Smooth muscle cell (in vitro differentiated cells): ENCODE measurements at regions not wholly inside any gene's neighbourhood (a gene's known extent, or its start where the extent isn't known, plus 50 kb on each side); places are given as distances from the start of the nearest gene placed in this dataset.

Experiments
- DNase-seq: peaks from one replicate; lab custom pipeline; 2025; ENCODE audit not compliant: unreplicated experiment; lab: John Stamatoyannopoulos, UW
- H2AFZ ChIP-seq: fragments of 200-600 bp; sonication (generic); 2 replicates; pipeline ENCODE4 v1.6.0; 2016; ENCODE audit warnings: antibody characterized with exemption, low read depth, mild to moderate bottlenecking
- H3F3A ChIP-seq: fragments of 200-600 bp; sonication (generic); 2 replicates; pipeline ENCODE4 v1.6.0; 2017; ENCODE audit warnings: antibody characterized with exemption, low read depth
- H3K27ac ChIP-seq: fragments of 200-600 bp; sonication (generic); 2 replicates; pipeline ENCODE4 v1.5.1; 2016; ENCODE audit warnings: low read depth, mild to moderate bottlenecking
- H3K27me3 ChIP-seq: fragments of 200-600 bp; sonication (generic); 2 replicates; pipeline ENCODE4 v1.6.1; 2016; ENCODE audit warnings: low read depth, mild to moderate bottlenecking
- H3K36me3 ChIP-seq: fragments of 200-600 bp; sonication (generic); 2 replicates; pipeline ENCODE4 v1.5.1; 2016; ENCODE audit warnings: low read depth
- H3K4me1 ChIP-seq: fragments of 200-600 bp; sonication (generic); 2 replicates; pipeline ENCODE4 v1.5.1; 2016; ENCODE audit warnings: low read depth
- H3K4me2 ChIP-seq: fragments of 200-600 bp; sonication (generic); 2 replicates; pipeline ENCODE4 v1.6.0; 2016; ENCODE audit warnings: mild to moderate bottlenecking
- H3K4me3 ChIP-seq: fragments of 200-600 bp; sonication (generic); 2 replicates; pipeline ENCODE4 v1.5.1; 2016; ENCODE audit warnings: mild to moderate bottlenecking
- H3K79me2 ChIP-seq: fragments of 200-600 bp; sonication (generic); 2 replicates; pipeline ENCODE4 v1.6.0; 2016; ENCODE audit warnings: low read depth, mild to moderate bottlenecking
- H3K9ac ChIP-seq: fragments of 200-600 bp; sonication (generic); 2 replicates; pipeline ENCODE4 v1.6.0; 2016; ENCODE audit warnings: low read depth
- H3K9me3 ChIP-seq: fragments of 200-600 bp; sonication (generic); replicated peaks from 2 replicates; pipeline ENCODE4 v1.5.1; 2016; ENCODE audit warnings: low read depth
- H4K20me1 ChIP-seq: fragments of 200-600 bp; sonication (generic); 2 replicates; pipeline ENCODE4 v1.6.0; 2016; ENCODE audit warnings: low read depth
- CTCF ChIP-seq: fragments of 200-600 bp; sonication (generic); IDR thresholded peaks from 2 replicates; pipeline ENCODE4 v1.5.1; 2017; ENCODE audit warnings: borderline replicate concordance, mild to moderate bottlenecking, antibody characterized with exemption; ENCODE audit not compliant: insufficient read depth, poor library complexity, severe bottlenecking
- WGBS: methylation state at CpG from one replicate; pipeline ENCODE4 v1.1.7; 2016; ENCODE audit warnings: low lambda C conversion rate; 5-methylcytosine and 5-hydroxymethylcytosine counted together

- 48% methylated on average over 3 of the region's 3 CpGs for WGBS
- DNase-seq: no peak
- H2AFZ ChIP-seq: no peak overlapping the region
- H3K9ac ChIP-seq: no peak overlapping the region
- no peaks in the 10 kb centered on the region for H3K4me1 ChIP-seq
- no peak overlapping the region for H3K4me2 ChIP-seq
- no peaks in the 10 kb centered on the region for H3F3A ChIP-seq
- no peaks in the 10 kb centered on the region for H3K79me2 ChIP-seq
- peaks cover 4% of the 10 kb centered on the region for H3K27me3 ChIP-seq
- H3K27ac ChIP-seq: no peak overlapping the region
- H3K4me3 ChIP-seq: no peak overlapping the region
- no peaks in the 10 kb centered on the region for H3K36me3 ChIP-seq
- H4K20me1 ChIP-seq: no peaks in the 10 kb centered on the region
- TF ChIP-seq CTCF: no peak
- no peaks in the 10 kb centered on the region for H3K9me3 ChIP-seq
Observed at GRCh38 chr18:74023220-74023619, 124.4 kb downstream of the FBXO15 start.

GRCh38 chr18:74019864-74020263, 127.8 kb downstream of the FBXO15 start:
- Histone ChIP-seq H3K9ac (no peak overlapping the region), H3K79me2 (no peaks in the 10 kb centered on the region), H3K4me3 (no peak overlapping the region), H3K27me3 (peaks cover 4% of the 10 kb centered on the region), H3K36me3 (no peaks in the 10 kb centered on the region), H3K4me1 (no peaks in the 10 kb centered on the region), H3K4me2 (no peak overlapping the region), H3K27ac (no peak overlapping the region), H2AFZ (no peak overlapping the region), H3K9me3 (no peaks in the 10 kb centered on the region), H4K20me1 (no peaks in the 10 kb centered on the region), H3F3A (no peaks in the 10 kb centered on the region)
- TF ChIP-seq CTCF: no peak
- 85% methylated on average over 3 of the region's 3 CpGs for WGBS
- DNase-seq: no peak

- Histone ChIP-seq H3K36me3 (no peaks in the 10 kb centered on the region), H3K9me3 (no peaks in the 10 kb centered on the region), H3K27me3 (peaks cover 4% of the 10 kb centered on the region), H3K4me3 (no peak overlapping the region), H3K4me1 (no peaks in the 10 kb centered on the region), H3K79me2 (no peaks in the 10 kb centered on the region), H3K9ac (peak overlapping the region; percentile 37), H2AFZ (no peak overlapping the region), H3K4me2 (peak overlapping the region; percentile 71), H4K20me1 (no peaks in the 10 kb centered on the region), H3F3A (no peaks in the 10 kb centered on the region), H3K27ac (peak overlapping the region; percentile 56)
- no peak for DNase-seq
- TF ChIP-seq CTCF: no peak
- WGBS: 14% methylated on average over 5 of the region's 5 CpGs
Observed at GRCh38 chr18:74013955-74014354, 133.7 kb downstream of the FBXO15 start.

GRCh38 chr18:74012954-74013630, 134.5 kb downstream of the FBXO15 start:
- Histone ChIP-seq H4K20me1 (no peaks in the 10 kb centered on the region), H3K27ac (peak overlapping the region; percentile 56), H3F3A (no peaks in the 10 kb centered on the region), H3K79me2 (no peaks in the 10 kb centered on the region), H3K9ac (peak overlapping the region; percentile 37), H2AFZ (no peak overlapping the region), H3K4me3 (no peak overlapping the region), H3K9me3 (no peaks in the 10 kb centered on the region), H3K27me3 (no peaks in the 10 kb centered on the region), H3K4me2 (peak overlapping the region; percentile 71), H3K4me1 (no peaks in the 10 kb centered on the region), H3K36me3 (no peaks in the 10 kb centered on the region)
- TF ChIP-seq CTCF: no peak
- 93% methylated on average over 14 of the region's 14 CpGs for WGBS
- DNase-seq: no peak
